H1 (cell line): ENCODE measurements at regions not wholly inside any gene's neighbourhood (a gene's known extent, or its start where the extent isn't known, plus 50 kb on each side); places are given as distances from the start of the nearest gene placed in this dataset.

Source experiments
- CTCF ChIA-PET: fragments of 300-600 bp; sonication (Branson Sonifier 250); formaldehyde crosslinking; loops from one replicate; lab custom pipeline; 2021; ENCODE audit not compliant: partially characterized antibody; lab: Charles Lee
- POLR2A ChIA-PET: fragments of 300-600 bp; sonication (Branson Sonifier 250); formaldehyde crosslinking; loops from one replicate; lab custom pipeline; 2021; ENCODE audit warnings: inconsistent platforms; ENCODE audit not compliant: partially characterized antibody; lab: Charles Lee
- DNase-seq, 2 experiments: peaks; one replicate each; pipeline versions ENCODE4 v3.0.0 to v3.0.0-alpha.2; 2010 to 2022; ENCODE audit warnings: low spot score in 2 of 2, low read depth in 1 of 2, mixed read lengths in 1 of 2
- FAIRE-seq: peaks from 2 replicates; lab custom pipeline; 2011; peaks lifted over from hg19 to GRCh38; lab: Jason Lieb, UNC
- H2AFZ ChIP-seq: 2 replicates; pipeline ENCODE4 v1.8.1; 2012; ENCODE audit warnings: low read length, inconsistent platforms
- H2AK5ac ChIP-seq: 2 replicates; pipeline ENCODE4 v1.6.1; 2013; ENCODE audit warnings: low read depth, low read length
- H2BK120ac ChIP-seq: replicated peaks from 2 replicates; pipeline ENCODE3; 2013; ENCODE audit warnings: low read depth, low read length, inconsistent platforms
- H2BK12ac ChIP-seq: 2 replicates; pipeline ENCODE4 v1.6.1; 2013; ENCODE audit warnings: low read depth, low read length
- H2BK15ac ChIP-seq: 2 replicates; pipeline ENCODE4 v1.6.1; 2013; ENCODE audit warnings: low read length
- H2BK20ac ChIP-seq: 2 replicates; pipeline ENCODE4 v1.6.1; 2013; ENCODE audit warnings: low read length
- H2BK5ac ChIP-seq: 2 replicates; pipeline ENCODE4 v1.6.1; 2013; ENCODE audit warnings: low read depth, low read length
- H3K14ac ChIP-seq: 2 replicates; pipeline ENCODE4 v1.6.1; 2013; ENCODE audit warnings: inconsistent platforms; ENCODE audit not compliant: insufficient read length
- H3K18ac ChIP-seq: 2 replicates; pipeline ENCODE4 v1.6.1; 2013; ENCODE audit warnings: low read length; ENCODE audit errors: extremely low read depth
- H3K23ac ChIP-seq: 2 replicates; pipeline ENCODE4 v1.6.1; 2013; ENCODE audit warnings: inconsistent platforms; ENCODE audit not compliant: insufficient read length
- H3K23me2 ChIP-seq: 2 replicates; pipeline ENCODE4 v1.6.1; 2013; ENCODE audit warnings: low read depth, low read length
- H3K27ac ChIP-seq: 2 replicates; pipeline ENCODE4 v1.6.1; 2011; ENCODE audit warnings: low read depth, low read length, inconsistent platforms
- H3K27me3 ChIP-seq, 4 experiments: replicated peaks in 1 of 4; 1 replicate in 1 of 4; 2 replicates in 3 of 4; pipeline versions ENCODE4 v1.6.1 to v1.8.1; 2011 to 2013; ENCODE audit warnings: low read length in 3 of 4, mild to moderate bottlenecking in 3 of 4, inconsistent platforms in 2 of 4, mixed read lengths in 2 of 4, moderate library complexity in 1 of 4; ENCODE audit not compliant: control insufficient read depth in 3 of 4, insufficient read depth in 3 of 4; ENCODE audit errors: extremely low read depth in 1 of 4
- H3K36me3 ChIP-seq, 4 experiments: 2 replicates each; pipeline versions ENCODE4 v1.6.1 to v1.8.1; 2011 to 2013; ENCODE audit warnings: mild to moderate bottlenecking in 4 of 4, low read length in 3 of 4, moderate library complexity in 2 of 4, control low read depth in 1 of 4, inconsistent platforms in 1 of 4; ENCODE audit not compliant: insufficient read depth in 4 of 4, control insufficient read depth in 2 of 4
- H3K4ac ChIP-seq: replicated peaks from 2 replicates; pipeline ENCODE3; 2013; ENCODE audit warnings: low read length, low read depth, mixed read lengths, inconsistent platforms; ENCODE audit not compliant: insufficient read length
- H3K4me1 ChIP-seq, 4 experiments: replicated peaks in 1 of 4; 1 replicate in 1 of 4; 2 replicates in 3 of 4; pipeline versions ENCODE4 v1.6.1 to v1.8.1; 2011 to 2013; ENCODE audit warnings: low read length in 3 of 4, inconsistent platforms in 2 of 4, mixed read lengths in 1 of 4; ENCODE audit not compliant: insufficient read depth in 4 of 4, control insufficient read depth in 3 of 4
- H3K4me2 ChIP-seq, 2 experiments: 2 replicates each; pipeline versions ENCODE4 v1.6.1 to v1.8.1; 2011 to 2013; ENCODE audit warnings: low read depth in 2 of 2, low read length in 2 of 2, control low read depth in 1 of 2, inconsistent platforms in 1 of 2, mild to moderate bottlenecking in 1 of 2; ENCODE audit not compliant: insufficient read depth in 1 of 2
- H3K4me3 ChIP-seq, 4 experiments: fragments of 200-600, 300-600 bp in 1 of 4; sonication (generic), shearing (Covaris generic), sonication (Bioruptor Twin) in 1 of 4; 2 replicates each; pipeline versions ENCODE4 v1.5.1 to v1.8.1; 2011 to 2016; ENCODE audit warnings: low read length in 4 of 4, low read depth in 3 of 4, control low read depth in 2 of 4, inconsistent platforms in 2 of 4, mild to moderate bottlenecking in 2 of 4, mixed read lengths in 1 of 4, moderate library complexity in 1 of 4; ENCODE audit not compliant: insufficient read depth in 2 of 4; ENCODE audit errors: extremely low read depth in 1 of 4
- H3K56ac ChIP-seq: replicated peaks from 2 replicates; pipeline ENCODE3; 2013; ENCODE audit warnings: low read depth, mild to moderate bottlenecking, mixed read lengths, low read length, inconsistent platforms; ENCODE audit not compliant: insufficient read length
- H3K79me1 ChIP-seq: 2 replicates; pipeline ENCODE4 v1.6.1; 2013; ENCODE audit warnings: low read depth, low read length, control low read depth
- H3K79me2 ChIP-seq, 2 experiments: 2 replicates each; pipeline versions ENCODE4 v1.6.1 to v1.8.1; 2012 to 2013; ENCODE audit warnings: low read length in 2 of 2, mild to moderate bottlenecking in 2 of 2, inconsistent platforms in 1 of 2; ENCODE audit not compliant: insufficient read depth in 2 of 2, control insufficient read depth in 1 of 2
- H3K9ac ChIP-seq, 4 experiments: replicated peaks in 1 of 4; 1 replicate in 1 of 4; 2 replicates in 3 of 4; pipeline versions ENCODE4 v1.6.1 to v1.8.1; 2011 to 2013; ENCODE audit warnings: low read depth in 3 of 4, low read length in 3 of 4, control low read depth in 2 of 4, mild to moderate bottlenecking in 2 of 4, moderate library complexity in 2 of 4, inconsistent platforms in 1 of 4; ENCODE audit errors: extremely low read depth in 1 of 4
- H3K9me3 ChIP-seq, 2 experiments: 2 replicates each; pipeline versions ENCODE4 v1.6.1 to v1.8.1; 2012 to 2013; ENCODE audit warnings: mild to moderate bottlenecking in 2 of 2, moderate library complexity in 2 of 2, control low read depth in 1 of 2, inconsistent platforms in 1 of 2, low read depth in 1 of 2, low read length in 1 of 2, mixed read lengths in 1 of 2; ENCODE audit not compliant: insufficient read depth in 2 of 2
- H4K20me1 ChIP-seq, 2 experiments: replicated peaks in 1 of 2; 2 replicates each; pipeline versions ENCODE3 to v1.8.1; 2011 to 2013; ENCODE audit warnings: inconsistent platforms in 2 of 2, low read length in 2 of 2, mild to moderate bottlenecking in 1 of 2; ENCODE audit not compliant: insufficient read depth in 2 of 2, control insufficient read depth in 1 of 2
- H4K5ac ChIP-seq: 2 replicates; pipeline ENCODE4 v1.6.1; 2013; ENCODE audit warnings: low read length, low read depth, mixed read lengths, inconsistent platforms; ENCODE audit not compliant: insufficient read length
- H4K8ac ChIP-seq: 2 replicates; pipeline ENCODE4 v1.8.0; 2013; ENCODE audit warnings: mild to moderate bottlenecking, moderate library complexity, low read length, inconsistent platforms; ENCODE audit not compliant: insufficient read depth; ENCODE audit errors: extremely low read depth
- H4K91ac ChIP-seq: replicated peaks from 2 replicates; pipeline ENCODE3; 2013; ENCODE audit warnings: low read length, mixed read lengths, inconsistent platforms; ENCODE audit not compliant: insufficient read length
- CBX5 ChIP-seq: fragments of 300-800, 300-1000 bp; sonication (generic); IDR thresholded peaks from 2 replicates; pipeline ENCODE4 v1.7.1; 2016; ENCODE audit warnings: antibody characterized with exemption, low read length, low read depth
- CHD2 ChIP-seq: IDR thresholded peaks from 2 replicates; pipeline ENCODE4 v1.6.1; 2012; ENCODE audit warnings: low read length, improper control_type of control experiment
- GABPA ChIP-seq: IDR thresholded peaks from 2 replicates; pipeline ENCODE4 v1.6.1; 2011; ENCODE audit warnings: mild to moderate bottlenecking, low read length, moderate library complexity, borderline replicate concordance; ENCODE audit not compliant: insufficient read depth
- GTF2F1 ChIP-seq: IDR thresholded peaks from 2 replicates; pipeline ENCODE4 v1.6.1; 2012; ENCODE audit warnings: low read depth, low read length, improper control_type of control experiment, borderline replicate concordance
- KDM5A ChIP-seq: fragments of 200-600 bp; IDR thresholded peaks from 2 replicates; pipeline ENCODE4 v1.7.1; 2012; ENCODE audit warnings: mild to moderate bottlenecking, low read length, inconsistent platforms, mixed read lengths
- MAFK ChIP-seq: IDR thresholded peaks from 2 replicates; pipeline ENCODE4 v1.6.1; 2012; ENCODE audit warnings: low read depth, mild to moderate bottlenecking, improper control_type of control experiment, low read length
- NRF1 ChIP-seq: IDR thresholded peaks from 2 replicates; pipeline ENCODE4 v1.6.1; 2011; ENCODE audit warnings: mild to moderate bottlenecking, low read depth, low read length, improper control_type of control experiment
- RBBP5 ChIP-seq: IDR thresholded peaks from 2 replicates; pipeline ENCODE4 v1.7.1; 2012; ENCODE audit warnings: low read depth, mild to moderate bottlenecking, inconsistent platforms, low read length, moderate library complexity, borderline replicate concordance
- RFX5 ChIP-seq: IDR thresholded peaks from 2 replicates; pipeline ENCODE4 v1.6.1; 2011; ENCODE audit warnings: low read depth, low read length, improper control_type of control experiment, borderline replicate concordance
- RXRA ChIP-seq: IDR thresholded peaks from 2 replicates; pipeline ENCODE4 v1.6.1; 2011; ENCODE audit warnings: low read depth, mild to moderate bottlenecking, low read length, moderate library complexity; ENCODE audit not compliant: insufficient read depth
- SAP30 ChIP-seq: fragments of 300-600 bp; sonication (generic); IDR thresholded peaks from 2 replicates; pipeline ENCODE4 v1.7.1; 2012; ENCODE audit warnings: low read length, moderate library complexity, mild to moderate bottlenecking, inconsistent platforms; ENCODE audit not compliant: insufficient read depth, insufficient replicate concordance
- SIRT6 ChIP-seq: IDR thresholded peaks from one replicate; pipeline ENCODE4 v1.7.1; 2012; ENCODE audit warnings: low read length, inconsistent platforms
- SUZ12 ChIP-seq: fragments of 200-600 bp; sonication (generic); IDR thresholded peaks from 2 replicates; pipeline ENCODE4 v1.6.1; 2012; ENCODE audit warnings: mild to moderate bottlenecking, inconsistent platforms, low read length, moderate library complexity, mixed read lengths
- TEAD4 ChIP-seq: IDR thresholded peaks from 2 replicates; pipeline ENCODE4 v1.6.1; 2012; ENCODE audit warnings: low read depth, low read length, inconsistent platforms, mixed read lengths
- WGBS, 2 experiments: shearing (Covaris generic) in 1 of 2; methylation state at CpG; one replicate each; pipeline versions ENCODE4 v1.1.6 to v1.1.7; 2013 to 2015; ENCODE audit warnings: low lambda C conversion rate in 2 of 2, mixed read lengths in 2 of 2, inconsistent platforms in 1 of 2, low coverage in 1 of 2, missing lambda C conversion rate in 1 of 2; ENCODE audit not compliant: insufficient replicate concordance in 2 of 2, insufficient coverage in 1 of 2, insufficient read length in 1 of 2; ENCODE audit errors: extremely low coverage in 1 of 2, missing lambda C conversion rate in 1 of 2; 5-methylcytosine and 5-hydroxymethylcytosine counted together

DNA sequence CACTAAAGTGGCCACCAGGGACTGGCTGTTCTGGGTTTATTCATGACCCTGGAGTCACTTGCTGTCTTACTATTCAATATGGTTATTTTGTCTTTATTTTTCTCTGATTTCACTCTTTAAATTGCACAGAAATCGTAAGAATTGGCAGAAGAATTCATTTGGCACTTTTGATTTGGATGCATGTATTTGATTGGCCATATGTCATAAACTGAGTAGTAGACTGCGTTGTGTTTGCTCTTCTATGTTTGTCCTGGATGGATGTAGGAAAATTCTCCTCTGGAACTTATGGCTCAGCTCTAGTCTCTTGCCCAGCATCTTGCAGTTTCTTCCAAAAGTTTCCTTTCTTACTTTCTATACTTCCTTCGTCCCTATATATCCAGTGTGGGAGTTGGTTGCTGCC lies 452.7 kb downstream of the GATA3 start:
- H2BK15ac ChIP-seq, result no peak overlapping the region
- H3K4me1 ChIP-seq, result peaks cover 2 to 22% (median 9%) of the 10 kb centered on the region in 4 experiments
- no peaks in the 10 kb centered on the region for H4K20me1 ChIP-seq
- ChIA-PET POLR2A (no interaction called here), CTCF (no interaction called here)
- H3K9me3 ChIP-seq, result no peaks in the 10 kb centered on the region
- DNase-seq (no peak), FAIRE-seq (no peak)
- no peaks in the 10 kb centered on the region for H3K79me2 ChIP-seq
- H3K23ac ChIP-seq, result no peak overlapping the region
- H3K9ac ChIP-seq, result no peak overlapping the region
- H3K4me2 ChIP-seq, result no peak overlapping the region
- no peak overlapping the region for H3K4ac ChIP-seq
- H3K56ac ChIP-seq, result no peak overlapping the region
- H2AK5ac ChIP-seq, result no peak overlapping the region
- no peak overlapping the region for H4K5ac ChIP-seq
- no peaks in the 10 kb centered on the region for H3K79me1 ChIP-seq
- no peak overlapping the region for H2BK20ac ChIP-seq
- H3K14ac ChIP-seq, result no peak overlapping the region
- no peak for TF ChIP-seq GABPA
- TF ChIP-seq SIRT6, result no peak
- no peak for TF ChIP-seq MAFK
- TF ChIP-seq GTF2F1, result no peak
- TF ChIP-seq KDM5A, result no peak
- no peak for TF ChIP-seq RBBP5
- TF ChIP-seq TEAD4, result no peak
- TF ChIP-seq RXRA, result no peak
- TF ChIP-seq RFX5, result no peak
- no peak for TF ChIP-seq SAP30
- TF ChIP-seq NRF1, result no peak
- no peak for TF ChIP-seq CHD2
- no peak for TF ChIP-seq CBX5
- TF ChIP-seq SUZ12, result no peak
- H2BK120ac ChIP-seq, result no peak overlapping the region
- no peak overlapping the region for H4K8ac ChIP-seq
- H2BK5ac ChIP-seq, result no peak overlapping the region
- WGBS, 2 experiments, result 85% methylated on average over 3 of the region's 3 CpGs; no CpG with 5 or more reads in 1 of the 2 experiments
- no peaks in the 10 kb centered on the region for H3K27me3 ChIP-seq
- H3K36me3 ChIP-seq, result no peaks in the 10 kb centered on the region
- H3K27ac ChIP-seq, result no peak overlapping the region
- H2BK12ac ChIP-seq, result no peak overlapping the region
- H3K18ac ChIP-seq, result no peak overlapping the region
- H4K91ac ChIP-seq, result no peak overlapping the region
- no peak overlapping the region for H3K4me3 ChIP-seq
- no peaks in the 10 kb centered on the region for H3K23me2 ChIP-seq
- no peak overlapping the region for H2AFZ ChIP-seq
